Osteoblast (primary cell): ENCODE measurements at regions not wholly inside any gene's neighbourhood (a gene's known extent, or its start where the extent isn't known, plus 50 kb on each side); places are given as distances from the start of the nearest gene placed in this dataset.

Source experiments
- DNase-seq: peaks from one replicate; pipeline ENCODE4 v3.0.0; 2011; ENCODE audit warnings: low spot score, mixed read lengths; ENCODE audit not compliant: insufficient read length; ENCODE audit errors: missing footprints
- H2AFZ ChIP-seq: 2 replicates; pipeline ENCODE4 v1.6.0; 2011; ENCODE audit warnings: mild to moderate bottlenecking, low read length
- H3K27ac ChIP-seq: 2 replicates; pipeline ENCODE4 v1.5.1; 2011; ENCODE audit warnings: mild to moderate bottlenecking, low read depth, low read length, moderate library complexity
- H3K27me3 ChIP-seq: 2 replicates; pipeline ENCODE4 v1.6.0; 2012; ENCODE audit warnings: mild to moderate bottlenecking, control low read depth, inconsistent platforms, low read length, moderate library complexity; ENCODE audit not compliant: insufficient read depth
- H3K36me3 ChIP-seq: 2 replicates; pipeline ENCODE4 v1.5.1; 2011; ENCODE audit warnings: mild to moderate bottlenecking, low read length, control low read depth, moderate library complexity; ENCODE audit not compliant: insufficient read depth
- H3K4me1 ChIP-seq: 2 replicates; pipeline ENCODE4 v1.5.1; 2011; ENCODE audit warnings: mild to moderate bottlenecking, low read length, control low read depth, moderate library complexity; ENCODE audit not compliant: insufficient read depth
- H3K4me2 ChIP-seq: 2 replicates; pipeline ENCODE4 v1.6.0; 2011; ENCODE audit warnings: mild to moderate bottlenecking, low read length; ENCODE audit not compliant: insufficient read depth
- H3K4me3 ChIP-seq: fragments of 200-600 bp; sonication (generic); 3 replicates; pipeline ENCODE4 v1.5.1; 2012; ENCODE audit warnings: mild to moderate bottlenecking, low read length, inconsistent platforms; ENCODE audit not compliant: insufficient read depth
- H3K79me2 ChIP-seq: 2 replicates; pipeline ENCODE4 v1.6.0; 2012; ENCODE audit warnings: mild to moderate bottlenecking, low read length, control low read depth, inconsistent platforms; ENCODE audit not compliant: insufficient read depth
- H3K9me3 ChIP-seq: 2 replicates; pipeline ENCODE4 v1.5.1; 2011; ENCODE audit warnings: low read depth, low read length, control low read depth
- H4K20me1 ChIP-seq: 2 replicates; pipeline ENCODE4 v1.6.0; 2012; ENCODE audit warnings: mild to moderate bottlenecking, low read length, control low read depth; ENCODE audit not compliant: insufficient read depth
- TF ChIP-seq, protein P1 (sequence below): IDR thresholded peaks from 2 replicates; pipeline ENCODE4 v1.5.1; 2011; ENCODE audit warnings: mild to moderate bottlenecking, low read depth, low read length, moderate library complexity; ENCODE audit errors: extremely low read depth

DNA sequence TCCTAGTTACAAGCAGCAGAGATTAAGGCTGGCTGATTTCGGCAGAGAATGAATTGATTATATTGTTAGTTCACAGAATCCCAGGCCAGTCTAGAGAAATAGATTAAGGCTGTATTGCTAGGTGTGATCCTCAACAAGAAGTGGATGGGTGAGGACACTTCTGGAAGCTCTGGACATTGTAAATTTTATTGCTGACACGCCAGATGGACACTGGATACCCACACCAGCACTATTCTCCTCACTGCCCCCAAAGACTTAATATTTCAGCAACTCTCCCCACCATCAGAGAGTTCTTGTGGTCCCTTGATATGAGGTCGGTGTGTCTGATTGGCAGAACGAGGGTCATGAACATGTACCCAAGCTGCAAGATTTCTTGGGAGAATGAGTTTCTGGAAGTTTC, 171.6 kb upstream of the EGFLAM start:
- Histone ChIP-seq H3K79me2 (no peaks in the 10 kb centered on the region), H3K36me3 (no peaks in the 10 kb centered on the region), H3K27me3 (peaks cover 10% of the 10 kb centered on the region), H3K9me3 (no peaks in the 10 kb centered on the region), H3K4me1 (no peaks in the 10 kb centered on the region), H2AFZ (no peak overlapping the region), H3K4me2 (no peak overlapping the region), H3K4me3 (no peak overlapping the region), H4K20me1 (no peaks in the 10 kb centered on the region), H3K27ac (no peak overlapping the region)
- TF ChIP-seq, protein P1, sequence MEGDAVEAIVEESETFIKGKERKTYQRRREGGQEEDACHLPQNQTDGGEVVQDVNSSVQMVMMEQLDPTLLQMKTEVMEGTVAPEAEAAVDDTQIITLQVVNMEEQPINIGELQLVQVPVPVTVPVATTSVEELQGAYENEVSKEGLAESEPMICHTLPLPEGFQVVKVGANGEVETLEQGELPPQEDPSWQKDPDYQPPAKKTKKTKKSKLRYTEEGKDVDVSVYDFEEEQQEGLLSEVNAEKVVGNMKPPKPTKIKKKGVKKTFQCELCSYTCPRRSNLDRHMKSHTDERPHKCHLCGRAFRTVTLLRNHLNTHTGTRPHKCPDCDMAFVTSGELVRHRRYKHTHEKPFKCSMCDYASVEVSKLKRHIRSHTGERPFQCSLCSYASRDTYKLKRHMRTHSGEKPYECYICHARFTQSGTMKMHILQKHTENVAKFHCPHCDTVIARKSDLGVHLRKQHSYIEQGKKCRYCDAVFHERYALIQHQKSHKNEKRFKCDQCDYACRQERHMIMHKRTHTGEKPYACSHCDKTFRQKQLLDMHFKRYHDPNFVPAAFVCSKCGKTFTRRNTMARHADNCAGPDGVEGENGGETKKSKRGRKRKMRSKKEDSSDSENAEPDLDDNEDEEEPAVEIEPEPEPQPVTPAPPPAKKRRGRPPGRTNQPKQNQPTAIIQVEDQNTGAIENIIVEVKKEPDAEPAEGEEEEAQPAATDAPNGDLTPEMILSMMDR = no peak
- DNase-seq = no peak

DNA sequence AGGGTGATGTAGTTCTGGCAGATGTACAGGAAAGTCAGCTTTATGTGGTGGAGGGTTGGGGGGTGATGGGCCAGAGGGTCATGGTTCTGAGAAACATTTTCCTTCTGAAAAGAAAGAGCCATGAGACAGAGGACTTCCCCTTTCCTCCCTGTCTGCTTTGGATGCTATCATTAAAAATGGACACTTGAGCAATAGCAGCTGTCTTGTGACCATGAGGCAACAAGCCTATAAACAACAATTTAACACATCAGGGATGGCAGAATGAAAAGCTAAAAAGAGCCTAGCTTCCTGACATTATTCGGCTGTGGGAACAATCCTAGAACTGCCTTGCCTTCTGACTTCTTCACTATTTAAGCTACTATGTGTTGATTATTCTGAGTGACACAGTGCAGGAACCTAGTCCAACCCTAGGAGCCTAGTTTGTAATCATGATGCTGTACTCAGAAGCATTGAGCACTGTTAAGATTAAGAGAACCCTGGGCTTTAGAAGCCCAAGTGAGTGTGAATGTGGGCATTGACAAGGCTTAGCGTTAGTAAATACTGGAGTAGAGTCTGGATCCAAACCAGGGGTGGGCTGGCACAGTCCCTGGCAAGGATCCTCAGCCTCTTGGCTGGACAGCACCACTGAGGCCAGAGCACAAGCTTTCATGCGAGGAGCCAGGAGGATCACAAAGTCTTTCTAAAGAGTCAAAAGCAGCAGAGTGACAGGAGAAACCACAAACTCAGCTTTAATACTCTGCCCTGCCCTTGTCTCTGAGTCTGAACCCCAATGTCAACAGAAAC, 178.5 kb upstream of the EGFLAM start:
- Histone ChIP-seq H3K79me2 (no peaks in the 10 kb centered on the region), H2AFZ (no peak overlapping the region), H3K27me3 (peaks cover 13% of the 10 kb centered on the region), H3K4me1 (no peaks in the 10 kb centered on the region), H3K9me3 (no peaks in the 10 kb centered on the region), H3K27ac (no peak overlapping the region), H3K36me3 (no peaks in the 10 kb centered on the region), H4K20me1 (no peaks in the 10 kb centered on the region), H3K4me3 (no peak overlapping the region), H3K4me2 (no peak overlapping the region)
- no peak for DNase-seq
- TF ChIP-seq, protein P1 = no peak

DNA sequence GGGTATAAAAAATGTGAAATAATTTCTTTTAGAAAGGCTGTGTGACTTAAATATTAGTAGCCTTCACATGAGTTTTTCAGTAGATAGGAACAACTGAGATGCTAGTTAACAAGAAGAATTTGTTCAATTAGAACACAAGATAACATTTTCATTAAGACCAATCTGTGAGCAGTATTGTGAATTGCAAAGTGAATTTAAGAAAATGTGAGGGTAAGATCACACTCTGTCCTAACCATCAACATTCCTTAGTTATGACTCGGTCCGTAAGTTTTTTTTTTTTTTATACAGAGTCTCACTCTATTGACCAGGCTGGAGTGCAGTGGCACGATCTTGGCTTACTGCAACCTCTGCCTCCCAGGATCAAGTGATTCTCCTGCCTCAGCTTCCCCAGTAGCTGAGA, 180.2 kb upstream of the EGFLAM start:
- Histone ChIP-seq H3K9me3 (no peaks in the 10 kb centered on the region), H3K27ac (no peak overlapping the region), H3K27me3 (peaks cover 13% of the 10 kb centered on the region), H3K79me2 (no peaks in the 10 kb centered on the region), H3K36me3 (no peaks in the 10 kb centered on the region), H4K20me1 (no peaks in the 10 kb centered on the region), H2AFZ (no peak overlapping the region), H3K4me1 (no peaks in the 10 kb centered on the region), H3K4me2 (no peak overlapping the region), H3K4me3 (no peak overlapping the region)
- DNase-seq = no peak
- TF ChIP-seq, protein P1 = no peak

DNA sequence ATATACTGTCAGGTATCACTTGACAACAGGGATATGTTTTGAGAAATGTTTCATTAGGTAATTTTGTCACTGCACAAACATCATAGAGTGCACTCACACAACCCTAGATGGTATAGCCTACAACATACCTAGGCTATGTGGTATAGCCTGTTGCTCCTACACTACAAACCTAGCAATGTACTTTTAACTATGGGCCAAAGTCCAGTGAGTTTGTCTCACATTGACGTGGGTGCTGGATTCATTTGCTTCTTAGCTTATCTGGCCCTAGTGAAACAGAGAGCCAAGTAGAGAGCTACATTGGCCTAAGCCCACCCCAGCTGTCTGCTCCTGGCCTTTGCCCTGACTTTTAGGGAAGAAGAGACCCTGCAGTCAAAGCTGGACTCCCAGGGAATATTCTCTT, 180.7 kb upstream of the EGFLAM start:
- no peaks in the 10 kb centered on the region for H3K36me3 ChIP-seq
- no peak overlapping the region for H2AFZ ChIP-seq
- no peaks in the 10 kb centered on the region for H3K4me1 ChIP-seq
- H3K79me2 ChIP-seq = no peaks in the 10 kb centered on the region
- H3K4me3 ChIP-seq = no peak overlapping the region
- TF ChIP-seq, protein P1 = no peak
- H3K4me2 ChIP-seq = no peak overlapping the region
- H3K27ac ChIP-seq = no peak overlapping the region
- H3K9me3 ChIP-seq = no peaks in the 10 kb centered on the region
- H4K20me1 ChIP-seq = no peaks in the 10 kb centered on the region
- DNase-seq = no peak
- peaks cover 13% of the 10 kb centered on the region for H3K27me3 ChIP-seq
